DOHH2 (cell line): ENCODE measurements at regions not wholly inside any gene's neighbourhood (a gene's known extent, or its start where the extent isn't known, plus 50 kb on each side); places are given as distances from the start of the nearest gene placed in this dataset.

Source experiments
- H3F3A ChIP-seq: fragments of 200-600 bp; sonication (generic), shearing (Covaris generic); 2 replicates; pipeline ENCODE4 v1.6.0; 2016; ENCODE audit warnings: antibody characterized with exemption, mild to moderate bottlenecking; ENCODE audit not compliant: control insufficient read depth, insufficient read depth
- H3K27ac ChIP-seq: fragments of 200-600 bp; sonication (generic); 2 replicates; pipeline ENCODE4 v1.5.1; 2014; ENCODE audit warnings: low read depth, mild to moderate bottlenecking, low read length, moderate library complexity
- H3K27me3 ChIP-seq: fragments of 200-600 bp; sonication (generic); 2 replicates; pipeline ENCODE4 v1.6.1; 2014; ENCODE audit warnings: mild to moderate bottlenecking, low read length, mixed read lengths; ENCODE audit not compliant: control insufficient read depth
- H3K36me3 ChIP-seq: fragments of 200-600 bp; sonication (generic); 2 replicates; pipeline ENCODE4 v1.6.1; 2014; ENCODE audit warnings: mild to moderate bottlenecking, low read length, moderate library complexity, mixed read lengths; ENCODE audit not compliant: control insufficient read depth
- H3K4me1 ChIP-seq: fragments of 200-600 bp; sonication (generic); 2 replicates; pipeline ENCODE4 v1.6.1; 2014; ENCODE audit warnings: mild to moderate bottlenecking, low read length, mixed read lengths; ENCODE audit not compliant: control insufficient read depth
- H3K4me2 ChIP-seq: fragments of 200-600 bp; sonication (generic); 2 replicates; pipeline ENCODE4 v1.6.0; 2014; ENCODE audit warnings: mild to moderate bottlenecking, low read length, moderate library complexity
- H3K4me3 ChIP-seq: fragments of 200-600 bp; sonication (generic); 2 replicates; pipeline ENCODE4 v1.5.1; 2014; ENCODE audit warnings: mild to moderate bottlenecking, low read length, mixed read lengths
- H3K79me2 ChIP-seq: fragments of 200-600 bp; sonication (generic); 2 replicates; pipeline ENCODE4 v1.6.1; 2014; ENCODE audit warnings: mild to moderate bottlenecking, low read length, mixed read lengths; ENCODE audit not compliant: control insufficient read depth
- H3K9me2 ChIP-seq: fragments of 200-600 bp; sonication (generic); replicated peaks from 2 replicates; pipeline ENCODE4 v1.6.1; 2014; ENCODE audit warnings: mild to moderate bottlenecking, low read length, mixed read lengths; ENCODE audit not compliant: control insufficient read depth
- H3K9me3 ChIP-seq: fragments of 200-600 bp; sonication (generic); 2 replicates; pipeline ENCODE4 v1.6.1; 2014; ENCODE audit warnings: antibody characterized with exemption, low read length, mixed read lengths; ENCODE audit not compliant: control insufficient read depth, insufficient read depth
- H4K20me1 ChIP-seq: fragments of 200-600 bp; sonication (generic); 2 replicates; pipeline ENCODE4 v1.6.0; 2014; ENCODE audit warnings: low read depth, mild to moderate bottlenecking, antibody characterized with exemption, low read length, moderate library complexity; ENCODE audit not compliant: control insufficient read depth, insufficient read depth
- CTCF ChIP-seq: fragments of 200-600 bp; sonication (generic); IDR thresholded peaks from one replicate; pipeline ENCODE4 v1.5.1; 2014; ENCODE audit warnings: antibody characterized with exemption, mild to moderate bottlenecking, low read depth, low read length; ENCODE audit not compliant: poor library complexity, severe bottlenecking
- EZH2phosphoT487 ChIP-seq: fragments of 200-600 bp; sonication (generic); IDR thresholded peaks from 2 replicates; pipeline ENCODE4 v1.6.1; 2017; ENCODE audit warnings: borderline replicate concordance, mild to moderate bottlenecking, antibody characterized with exemption, low read length, moderate library complexity, mixed read lengths

DNA sequence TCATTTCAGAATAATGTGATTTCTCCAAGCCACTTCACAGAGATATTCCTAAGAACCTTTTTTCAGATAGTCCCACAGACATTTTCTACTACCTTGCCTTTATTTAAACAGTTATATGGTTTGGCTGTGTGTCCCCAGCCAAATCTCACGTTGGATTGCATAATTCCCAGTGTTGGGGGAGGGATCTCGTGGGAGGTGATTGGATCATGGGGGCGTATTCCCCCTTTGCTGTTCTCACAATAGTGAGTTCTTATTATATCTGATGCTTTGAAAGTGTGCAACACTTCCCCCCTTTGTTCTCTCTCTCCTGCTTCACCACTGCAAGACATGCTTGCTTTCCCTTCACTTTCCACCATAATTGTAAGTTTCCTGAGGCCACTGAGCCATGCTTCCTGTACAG lies 93.6 kb upstream of the ZNF678 start:
- H3K4me3 ChIP-seq: no peak overlapping the region
- no peaks in the 10 kb centered on the region for H3K27me3 ChIP-seq
- TF ChIP-seq CTCF: no peak
- no peak for TF ChIP-seq EZH2phosphoT487
- no peak overlapping the region for H3K27ac ChIP-seq
- H4K20me1 ChIP-seq: no peaks in the 10 kb centered on the region
- no peaks in the 10 kb centered on the region for H3K9me2 ChIP-seq
- H3K4me1 ChIP-seq: no peaks in the 10 kb centered on the region
- H3K79me2 ChIP-seq: no peaks in the 10 kb centered on the region
- H3K36me3 ChIP-seq: no peaks in the 10 kb centered on the region
- no peaks in the 10 kb centered on the region for H3F3A ChIP-seq
- no peaks in the 10 kb centered on the region for H3K9me3 ChIP-seq
- no peak overlapping the region for H3K4me2 ChIP-seq

- Histone ChIP-seq H4K20me1 (no peaks in the 10 kb centered on the region), H3K27ac (no peak overlapping the region), H3F3A (no peaks in the 10 kb centered on the region), H3K4me2 (no peak overlapping the region), H3K9me2 (no peaks in the 10 kb centered on the region), H3K4me1 (no peaks in the 10 kb centered on the region), H3K79me2 (no peaks in the 10 kb centered on the region), H3K27me3 (no peaks in the 10 kb centered on the region), H3K4me3 (no peak overlapping the region), H3K9me3 (no peaks in the 10 kb centered on the region), H3K36me3 (no peaks in the 10 kb centered on the region)
- no peak for TF ChIP-seq EZH2phosphoT487
- TF ChIP-seq CTCF: no peak
These were observed 97.2 kb upstream of the ZNF678 start for GRCh38 chr1:227466039-227466645.

GRCh38 chr1:227465256-227465655 lies 98.1 kb upstream of the ZNF678 start:
- Histone ChIP-seq H3K4me1 (no peaks in the 10 kb centered on the region), H4K20me1 (no peaks in the 10 kb centered on the region), H3K4me3 (no peak overlapping the region), H3K27ac (no peak overlapping the region), H3K9me2 (no peaks in the 10 kb centered on the region), H3K9me3 (no peaks in the 10 kb centered on the region), H3K27me3 (no peaks in the 10 kb centered on the region), H3K36me3 (no peaks in the 10 kb centered on the region), H3F3A (no peaks in the 10 kb centered on the region), H3K79me2 (no peaks in the 10 kb centered on the region), H3K4me2 (no peak overlapping the region)
- TF ChIP-seq CTCF: no peak
- no peak for TF ChIP-seq EZH2phosphoT487

- no peak overlapping the region for H3K27ac ChIP-seq
- H3K9me3 ChIP-seq: no peaks in the 10 kb centered on the region
- no peaks in the 10 kb centered on the region for H3K4me1 ChIP-seq
- H3K4me3 ChIP-seq: no peak overlapping the region
- H3K4me2 ChIP-seq: no peak overlapping the region
- TF ChIP-seq CTCF (no peak), EZH2phosphoT487 (no peak)
- no peaks in the 10 kb centered on the region for H3K36me3 ChIP-seq
- no peaks in the 10 kb centered on the region for H4K20me1 ChIP-seq
- H3F3A ChIP-seq: no peaks in the 10 kb centered on the region
- no peaks in the 10 kb centered on the region for H3K9me2 ChIP-seq
- H3K27me3 ChIP-seq: no peaks in the 10 kb centered on the region
- H3K79me2 ChIP-seq: no peaks in the 10 kb centered on the region
These were observed 103.4 kb upstream of the ZNF678 start for GRCh38 chr1:227459977-227460376.
